ENCODE measurements at regions not wholly inside any gene's neighbourhood (a gene's known extent, or its start where the extent isn't known, plus 50 kb on each side); places are given as distances from the start of the nearest gene placed in this dataset.

GRCh38 chr13:40288259-40288658 lies 378.2 kb downstream of the FOXO1 start:
- Histone ChIP-seq H3K27ac (no peak overlapping the region), H3K9me3 (no peaks in the 10 kb centered on the region), H3K4me1 (no peaks in the 10 kb centered on the region), H3K4me3 (no peak overlapping the region), H3K36me3 (no peaks in the 10 kb centered on the region), H3K27me3 (replicated peaks in 1 of 7) (no peaks in the 10 kb centered on the region)
- intact Hi-C loops (cut with DNase I; ENCODE audit: low total_unique reads) = no loop called here
- 85 to 95% (median 88%) methylated on average over 4 of the region's 4 CpGs for WGBS, 5 donors
- no peak for DNase-seq
- TF ChIP-seq POLR2A (IDR thresholded peaks at IDR 0.05) (no peak), POLR2AphosphoS5 (IDR thresholded peaks at IDR 0.05) (no peak), CTCF (IDR thresholded peaks at IDR 0.05 in 8 of 11, conservative IDR thresholded peaks at IDR 0.05 in 3 of 11) (no peak)

DNA sequence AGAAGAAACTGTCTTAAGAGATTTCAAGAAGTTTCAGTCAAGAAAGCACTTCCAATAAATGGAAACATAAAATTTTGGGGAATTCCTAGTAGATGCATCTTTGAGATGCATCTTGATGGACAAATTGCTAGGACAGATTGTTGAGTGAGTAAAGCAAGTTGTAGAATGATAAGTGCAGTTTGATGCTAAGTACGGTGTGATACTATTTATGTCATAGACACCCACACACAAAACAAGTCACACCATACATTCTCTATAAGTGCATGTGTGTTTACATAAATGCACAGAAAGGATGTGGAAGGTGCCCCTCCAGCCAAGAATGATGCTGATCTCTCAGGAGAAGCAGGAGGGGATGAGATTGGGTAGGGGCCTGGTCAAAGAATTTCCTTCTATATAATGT lies 375.7 kb downstream of the FOXO1 start:
- intact Hi-C loops (cut with DNase I; ENCODE audit: low total_unique reads) = no loop called here
- Histone ChIP-seq H3K4me3 (no peak overlapping the region), H3K9me3 (peaks cover 0 to 7% (median 5%) of the 10 kb centered on the region in 8 donors), H3K27ac (no peak overlapping the region), H3K27me3 (replicated peaks in 1 of 7) (no peaks in the 10 kb centered on the region), H3K4me1 (no peaks in the 10 kb centered on the region), H3K36me3 (no peaks in the 10 kb centered on the region)
- TF ChIP-seq POLR2AphosphoS5 (IDR thresholded peaks at IDR 0.05) (no peak), CTCF (IDR thresholded peaks at IDR 0.05 in 8 of 11, conservative IDR thresholded peaks at IDR 0.05 in 3 of 11) (no peak), POLR2A (IDR thresholded peaks at IDR 0.05) (no peak)
- 59 to 94% (median 76%) methylated on average over 1 of the region's 1 CpG for WGBS, 5 donors
- DNase-seq = no peak

DNA sequence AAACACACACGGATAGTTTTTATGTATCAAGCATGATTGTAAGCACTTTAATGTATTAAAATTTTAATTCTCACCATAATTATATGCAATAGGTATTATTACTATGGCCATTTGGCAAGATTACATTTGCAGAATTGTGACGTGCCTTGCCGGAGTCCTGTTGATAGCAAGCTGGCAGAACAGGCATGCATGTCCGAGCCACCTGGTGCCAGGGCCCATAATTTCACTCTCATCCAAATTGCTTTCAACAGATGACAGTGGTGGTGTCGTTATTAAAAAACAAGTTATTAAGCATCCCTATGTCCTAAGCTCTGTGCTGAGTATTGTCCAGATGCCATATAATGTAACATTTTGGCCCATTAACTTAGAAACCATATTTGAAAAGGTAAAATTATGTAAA lies 374.3 kb downstream of the FOXO1 start:
- Histone ChIP-seq H3K27ac (no peak overlapping the region), H3K4me1 (no peaks in the 10 kb centered on the region), H3K36me3 (no peaks in the 10 kb centered on the region), H3K27me3 (replicated peaks in 1 of 7) (no peaks in the 10 kb centered on the region), H3K9me3 (peaks cover 0 to 20% (median 18%) of the 10 kb centered on the region in 8 donors), H3K4me3 (no peak overlapping the region)
- no peak for DNase-seq
- TF ChIP-seq POLR2A (IDR thresholded peaks at IDR 0.05) = no peak
- TF ChIP-seq POLR2AphosphoS5 (IDR thresholded peaks at IDR 0.05) = no peak
- no peak for TF ChIP-seq CTCF (IDR thresholded peaks at IDR 0.05 in 8 of 11, conservative IDR thresholded peaks at IDR 0.05 in 3 of 11)
- intact Hi-C loops (cut with DNase I; ENCODE audit: low total_unique reads) = no loop called here
- 91 to 97% (median 95%) methylated on average over 5 of the region's 5 CpGs for WGBS, 5 donors

DNA sequence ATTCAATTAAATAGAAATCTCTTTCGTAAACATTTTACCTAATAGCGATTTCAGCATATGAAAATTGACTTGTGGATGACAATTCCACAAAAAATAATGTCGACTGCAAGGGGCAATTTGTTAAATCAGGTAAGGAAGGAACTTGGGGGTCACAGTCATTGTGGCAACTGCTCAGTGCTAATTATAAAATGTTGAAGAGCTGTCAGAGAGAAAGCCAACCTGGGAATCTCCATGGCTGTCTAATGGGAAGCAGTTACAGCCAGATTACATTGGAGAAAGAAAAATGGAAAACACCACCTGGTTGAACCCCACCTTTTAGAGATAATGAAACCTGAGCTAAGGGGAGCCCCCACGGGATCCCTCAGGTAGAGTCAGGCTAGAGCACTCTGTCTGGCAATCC lies 373.9 kb downstream of the FOXO1 start:
- Histone ChIP-seq H3K4me3 (no peak overlapping the region), H3K27ac (no peak overlapping the region), H3K36me3 (no peaks in the 10 kb centered on the region), H3K27me3 (replicated peaks in 1 of 7) (no peaks in the 10 kb centered on the region), H3K9me3 (peaks cover 0 to 24% (median 18%) of the 10 kb centered on the region in 8 donors), H3K4me1 (no peaks in the 10 kb centered on the region)
- WGBS, 5 donors = 70 to 95% (median 78%) methylated on average over 4 of the region's 4 CpGs
- no peak for DNase-seq
- TF ChIP-seq CTCF (IDR thresholded peaks at IDR 0.05 in 8 of 11, conservative IDR thresholded peaks at IDR 0.05 in 3 of 11) (no peak), POLR2AphosphoS5 (IDR thresholded peaks at IDR 0.05) (no peak)
- intact Hi-C loops (cut with DNase I; ENCODE audit: low total_unique reads) = no loop called here
